H54 (cell line): ENCODE measurements at regions not wholly inside any gene's neighbourhood (a gene's known extent, or its start where the extent isn't known, plus 50 kb on each side); places are given as distances from the start of the nearest gene placed in this dataset.
"Not testable (repeated sequence)": the region's sequence is repeated elsewhere in the genome, so short reads cannot be mapped to it uniquely, and the experiment has no call there.

Experiments
- DNase-seq: peaks from one replicate; pipeline ENCODE4 v3.0.0; 2011; ENCODE audit warnings: low spot score, mixed read lengths; ENCODE audit not compliant: insufficient read length
- FAIRE-seq: peaks from 3 replicates; lab custom pipeline; 2011; peaks lifted over from hg19 to GRCh38; lab: Jason Lieb, UNC
- POLR2A ChIP-seq: IDR thresholded peaks from 2 replicates; pipeline ENCODE4 v1.6.1; 2011; ENCODE audit warnings: low read depth, mild to moderate bottlenecking, low read length

- no peak for TF ChIP-seq POLR2A
- FAIRE-seq (no peak), DNase-seq (no peak)
Observed at GRCh38 chr2:187775196-187775595, 221.0 kb upstream of the TFPI start.

GRCh38 chr2:187775651-187776050 is 221.4 kb upstream of the TFPI start:
- DNase-seq: no peak
- no peak for TF ChIP-seq POLR2A

GRCh38 chr2:187782301-187782700 is 228.1 kb upstream of the TFPI start:
- FAIRE-seq: no peak

More at GRCh38 chr2:187775651-187776050, 221.4 kb upstream of the TFPI start:
- FAIRE-seq: no peak

GRCh38 chr2:187783446-187783845 is 229.2 kb upstream of the TFPI start:
- TF ChIP-seq POLR2A: no peak
- DNase-seq (no peak), FAIRE-seq (no peak)

More at GRCh38 chr2:187782301-187782700, 228.1 kb upstream of the TFPI start:
- no peak for TF ChIP-seq POLR2A
- DNase-seq: no peak

GRCh38 chr2:187784138-187784537 is 229.9 kb upstream of the TFPI start:
- DNase-seq, FAIRE-seq: not testable (repeated sequence)

GRCh38 chr2:187799601-187800000 is 245.4 kb upstream of the TFPI start:
- TF ChIP-seq POLR2A: no peak
- no peak for FAIRE-seq

GRCh38 chr2:187803816-187804215 is 249.6 kb upstream of the TFPI start:
- DNase-seq (no peak), FAIRE-seq (no peak)
- TF ChIP-seq POLR2A: no peak

More at GRCh38 chr2:187799601-187800000, 245.4 kb upstream of the TFPI start:
- DNase-seq: no peak

GRCh38 chr2:187815113-187815512 is 260.9 kb upstream of the TFPI start:
- no peak for FAIRE-seq
- DNase-seq: no peak
- TF ChIP-seq POLR2A: no peak

- no peak for TF ChIP-seq POLR2A
- no peak for FAIRE-seq
Observed at GRCh38 chr2:187819624-187820023, 265.4 kb upstream of the TFPI start.

GRCh38 chr2:187825108-187825507 is 270.9 kb upstream of the TFPI start:
- no peak for TF ChIP-seq POLR2A
- no peak for FAIRE-seq
- no peak for DNase-seq

More at GRCh38 chr2:187819624-187820023, 265.4 kb upstream of the TFPI start:
- no peak for DNase-seq

GRCh38 chr2:187826023-187826422 is 271.8 kb upstream of the TFPI start:
- DNase-seq (peak; percentile 5), FAIRE-seq (no peak)
- no peak for TF ChIP-seq POLR2A

- DNase-seq (no peak), FAIRE-seq (no peak)
- TF ChIP-seq POLR2A: no peak
Observed at GRCh38 chr2:187834787-187835186, 280.6 kb upstream of the TFPI start.

- DNase-seq (no peak), FAIRE-seq (no peak)
- no peak for TF ChIP-seq POLR2A
Observed at GRCh38 chr2:187838690-187839089, 284.5 kb upstream of the TFPI start.

GRCh38 chr2:187842315-187842714 is 288.1 kb upstream of the TFPI start:
- peak; percentile 38 for FAIRE-seq
- TF ChIP-seq POLR2A: no peak
- no peak for DNase-seq

GRCh38 chr2:187842978-187843847 is 289.0 kb upstream of the TFPI start:
- no peak for DNase-seq
- TF ChIP-seq POLR2A: no peak
- FAIRE-seq: peak; percentile 90
